ENCODE measurements at regions not wholly inside any gene's neighbourhood (a gene's known extent, or its start where the extent isn't known, plus 50 kb on each side); places are given as distances from the start of the nearest gene placed in this dataset.

GRCh38 chr3:26963361-26963743 is 340.8 kb downstream of the LRRC3B start:
- H3K4me3 ChIP-seq (replicated peaks in 1 of 2; ENCODE audit: low read depth in 2 of 2, low read length in 2 of 2): no peak overlapping the region
- TF ChIP-seq CTCF (IDR thresholded peaks at IDR 0.05; ENCODE audit: low read depth, low read length): peak; percentile 5
- DNase-seq (ENCODE audit: low read depth in 2 of 2): peak in 1 of 2 donors; percentile 5

- DNase-seq (ENCODE audit: low read depth in 2 of 2): no peak
- TF ChIP-seq CTCF (IDR thresholded peaks at IDR 0.05; ENCODE audit: low read depth, low read length): no peak
- H3K4me3 ChIP-seq (replicated peaks in 1 of 2; ENCODE audit: low read depth in 2 of 2, low read length in 2 of 2): no peak overlapping the region
Measured at GRCh38 chr3:26964313-26964712, 341.7 kb downstream of the LRRC3B start.

- no peak overlapping the region for H3K4me3 ChIP-seq (replicated peaks in 1 of 2; ENCODE audit: low read depth in 2 of 2, low read length in 2 of 2)
- no peak for TF ChIP-seq CTCF (IDR thresholded peaks at IDR 0.05; ENCODE audit: low read depth, low read length)
- no peak for DNase-seq (ENCODE audit: low read depth in 2 of 2)
Measured at GRCh38 chr3:26964836-26965235, 342.3 kb downstream of the LRRC3B start.

- TF ChIP-seq CTCF (IDR thresholded peaks at IDR 0.05; ENCODE audit: low read depth, low read length): no peak
- no peak for DNase-seq (ENCODE audit: low read depth in 2 of 2)
Measured at GRCh38 chr3:26967501-26967900, 344.9 kb downstream of the LRRC3B start.

GRCh38 chr3:26984416-26985390 is 362.1 kb downstream of the LRRC3B start:
- TF ChIP-seq CTCF (IDR thresholded peaks at IDR 0.05; ENCODE audit: low read depth, low read length): no peak
- DNase-seq (ENCODE audit: low read depth in 2 of 2): no peak
- no peak overlapping the region for H3K4me3 ChIP-seq (replicated peaks in 1 of 2; ENCODE audit: low read depth in 2 of 2, low read length in 2 of 2)

More at GRCh38 chr3:26967501-26967900, 344.9 kb downstream of the LRRC3B start:
- H3K4me3 ChIP-seq (replicated peaks in 1 of 2; ENCODE audit: low read depth in 2 of 2, low read length in 2 of 2): no peak overlapping the region

- no peak for TF ChIP-seq CTCF (IDR thresholded peaks at IDR 0.05; ENCODE audit: low read depth, low read length)
- DNase-seq (ENCODE audit: low read depth in 2 of 2): no peak
- H3K4me3 ChIP-seq (replicated peaks in 1 of 2; ENCODE audit: low read depth in 2 of 2, low read length in 2 of 2): no peak overlapping the region
Measured at GRCh38 chr3:26989037-26989436, 366.5 kb downstream of the LRRC3B start.

All from cardiac fibroblast (primary cell).